ENCODE measurements at regions not wholly inside any gene's neighbourhood (a gene's known extent, or its start where the extent isn't known, plus 50 kb on each side); places are given as distances from the start of the nearest gene placed in this dataset.
"Not testable (repeated sequence)": the region's sequence is repeated elsewhere in the genome, so short reads cannot be mapped to it uniquely, and the experiment has no call there.

DNA sequence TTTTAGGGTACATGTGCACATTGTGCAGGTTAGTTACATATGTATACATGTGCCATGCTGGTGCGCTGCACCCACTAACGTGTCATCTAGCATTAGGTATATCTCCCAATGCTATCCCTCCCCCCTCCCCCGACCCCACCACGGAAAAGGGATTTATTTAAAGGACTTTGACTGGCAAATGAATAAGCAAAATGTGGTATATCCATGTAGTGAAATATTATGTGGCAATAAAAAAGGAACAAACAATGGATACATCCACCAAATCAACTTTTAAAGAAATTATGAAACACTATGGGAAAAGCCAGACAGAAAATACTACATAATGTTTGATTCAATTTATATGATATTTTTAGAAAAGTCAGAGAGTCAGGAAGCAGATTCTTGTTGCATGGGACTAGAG, 156.5 kb downstream of the TTC8 start:
- TF ChIP-seq, protein P1, sequence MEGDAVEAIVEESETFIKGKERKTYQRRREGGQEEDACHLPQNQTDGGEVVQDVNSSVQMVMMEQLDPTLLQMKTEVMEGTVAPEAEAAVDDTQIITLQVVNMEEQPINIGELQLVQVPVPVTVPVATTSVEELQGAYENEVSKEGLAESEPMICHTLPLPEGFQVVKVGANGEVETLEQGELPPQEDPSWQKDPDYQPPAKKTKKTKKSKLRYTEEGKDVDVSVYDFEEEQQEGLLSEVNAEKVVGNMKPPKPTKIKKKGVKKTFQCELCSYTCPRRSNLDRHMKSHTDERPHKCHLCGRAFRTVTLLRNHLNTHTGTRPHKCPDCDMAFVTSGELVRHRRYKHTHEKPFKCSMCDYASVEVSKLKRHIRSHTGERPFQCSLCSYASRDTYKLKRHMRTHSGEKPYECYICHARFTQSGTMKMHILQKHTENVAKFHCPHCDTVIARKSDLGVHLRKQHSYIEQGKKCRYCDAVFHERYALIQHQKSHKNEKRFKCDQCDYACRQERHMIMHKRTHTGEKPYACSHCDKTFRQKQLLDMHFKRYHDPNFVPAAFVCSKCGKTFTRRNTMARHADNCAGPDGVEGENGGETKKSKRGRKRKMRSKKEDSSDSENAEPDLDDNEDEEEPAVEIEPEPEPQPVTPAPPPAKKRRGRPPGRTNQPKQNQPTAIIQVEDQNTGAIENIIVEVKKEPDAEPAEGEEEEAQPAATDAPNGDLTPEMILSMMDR (IDR thresholded peaks at IDR 0.05), result not testable (repeated sequence)
- not testable (repeated sequence) for TF ChIP-seq POLR2A (IDR thresholded peaks at IDR 0.05)
